ENCODE measurements at regions not wholly inside any gene's neighbourhood (a gene's known extent, or its start where the extent isn't known, plus 50 kb on each side); places are given as distances from the start of the nearest gene placed in this dataset.

DNA sequence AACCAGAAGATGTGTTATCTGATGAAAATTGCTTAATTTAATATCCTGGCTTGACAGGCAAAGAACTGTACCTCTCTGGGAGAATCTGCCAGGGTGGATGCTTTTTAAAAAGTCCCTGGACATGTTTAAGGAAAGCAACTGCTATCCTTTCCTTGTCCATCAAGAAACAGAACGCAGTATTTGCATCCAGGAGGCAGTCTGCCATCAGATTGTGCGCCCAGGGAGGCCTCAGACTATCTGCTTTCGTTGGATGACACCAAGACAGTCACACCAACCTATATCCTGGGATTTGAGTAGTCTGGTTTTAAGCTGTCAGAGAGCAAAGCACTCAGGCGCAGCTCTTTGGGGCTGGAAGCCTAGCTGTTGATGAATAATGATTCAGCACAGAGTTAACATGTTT lies 121.9 kb downstream of the TBX5 start:
- no peaks in the 10 kb centered on the region for H3K27me3 ChIP-seq (ENCODE audit: control insufficient read depth, low read length)
- no peak overlapping the region for H3K4me3 ChIP-seq (ENCODE audit: low read length)
- H3K9me2 ChIP-seq (replicated peaks; ENCODE audit: control insufficient read depth, low read length): no peaks in the 10 kb centered on the region
- H3K4me2 ChIP-seq (ENCODE audit: low read length): no peak overlapping the region
- no peak overlapping the region for H3K27ac ChIP-seq (ENCODE audit: low read depth, low read length)
- H3K79me2 ChIP-seq (ENCODE audit: control insufficient read depth, low read length): no peaks in the 10 kb centered on the region
- no peaks in the 10 kb centered on the region for H3K4me1 ChIP-seq (ENCODE audit: control insufficient read depth, low read length)
- no peaks in the 10 kb centered on the region for H3K9me3 ChIP-seq (ENCODE audit: control insufficient read depth, insufficient read depth, low read length)
- TF ChIP-seq, protein P1, sequence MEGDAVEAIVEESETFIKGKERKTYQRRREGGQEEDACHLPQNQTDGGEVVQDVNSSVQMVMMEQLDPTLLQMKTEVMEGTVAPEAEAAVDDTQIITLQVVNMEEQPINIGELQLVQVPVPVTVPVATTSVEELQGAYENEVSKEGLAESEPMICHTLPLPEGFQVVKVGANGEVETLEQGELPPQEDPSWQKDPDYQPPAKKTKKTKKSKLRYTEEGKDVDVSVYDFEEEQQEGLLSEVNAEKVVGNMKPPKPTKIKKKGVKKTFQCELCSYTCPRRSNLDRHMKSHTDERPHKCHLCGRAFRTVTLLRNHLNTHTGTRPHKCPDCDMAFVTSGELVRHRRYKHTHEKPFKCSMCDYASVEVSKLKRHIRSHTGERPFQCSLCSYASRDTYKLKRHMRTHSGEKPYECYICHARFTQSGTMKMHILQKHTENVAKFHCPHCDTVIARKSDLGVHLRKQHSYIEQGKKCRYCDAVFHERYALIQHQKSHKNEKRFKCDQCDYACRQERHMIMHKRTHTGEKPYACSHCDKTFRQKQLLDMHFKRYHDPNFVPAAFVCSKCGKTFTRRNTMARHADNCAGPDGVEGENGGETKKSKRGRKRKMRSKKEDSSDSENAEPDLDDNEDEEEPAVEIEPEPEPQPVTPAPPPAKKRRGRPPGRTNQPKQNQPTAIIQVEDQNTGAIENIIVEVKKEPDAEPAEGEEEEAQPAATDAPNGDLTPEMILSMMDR (IDR thresholded peaks at IDR 0.05; ENCODE audit: low read depth, low read length, poor library complexity, severe bottlenecking): no peak
- no peak for TF ChIP-seq EZH2phosphoT487 (IDR thresholded peaks at IDR 0.05; ENCODE audit: borderline replicate concordance, low read length)
- H3F3A ChIP-seq (ENCODE audit: control insufficient read depth, insufficient read depth): no peaks in the 10 kb centered on the region
- no peaks in the 10 kb centered on the region for H4K20me1 ChIP-seq (ENCODE audit: control insufficient read depth, insufficient read depth, low read depth, low read length)
- no peaks in the 10 kb centered on the region for H3K36me3 ChIP-seq (ENCODE audit: control insufficient read depth, low read length)

DNA sequence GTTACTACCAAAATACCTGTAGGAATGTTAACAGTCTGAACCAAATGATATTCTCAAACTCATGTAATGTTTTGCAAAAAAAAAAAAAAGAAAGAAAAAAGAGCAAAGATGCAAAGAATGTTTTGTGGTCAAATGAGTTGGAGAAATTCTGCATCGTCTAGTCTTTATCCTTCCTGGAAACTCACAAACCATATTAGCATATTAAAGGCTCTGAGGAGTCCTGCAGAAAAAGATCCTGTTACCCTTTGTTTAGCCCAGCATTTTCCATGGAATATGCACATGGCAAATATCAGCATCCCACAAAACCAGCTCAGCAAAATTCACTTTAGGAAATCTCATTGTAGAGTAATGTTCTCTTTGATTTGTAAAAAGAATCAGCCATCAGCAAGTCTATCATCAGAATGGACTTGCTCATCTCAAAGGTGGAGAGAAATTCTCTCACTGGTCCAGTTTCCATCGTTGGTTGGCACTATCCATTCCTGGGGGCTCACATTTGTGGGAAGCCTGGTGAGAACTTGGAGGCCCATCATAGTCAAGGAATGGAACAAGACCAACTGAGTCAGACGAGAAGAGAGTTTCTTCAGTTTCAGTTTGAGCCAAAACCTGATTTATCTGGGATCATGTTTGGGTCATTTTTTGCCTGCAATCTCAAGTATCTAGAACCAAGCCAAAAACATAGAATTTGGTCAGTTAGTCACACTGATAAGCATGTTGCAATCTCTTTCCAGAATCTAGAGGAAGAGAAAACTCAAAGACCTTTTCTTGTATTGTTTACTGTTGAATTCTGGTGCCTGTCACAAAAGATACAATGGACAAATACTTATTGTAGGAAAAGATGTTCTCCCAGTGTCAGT lies 129.8 kb downstream of the TBX5 start:
- H3K4me3 ChIP-seq (ENCODE audit: low read length): no peak overlapping the region
- TF ChIP-seq, protein P1 (IDR thresholded peaks at IDR 0.05; ENCODE audit: low read depth, low read length, poor library complexity, severe bottlenecking): no peak
- TF ChIP-seq EZH2phosphoT487 (IDR thresholded peaks at IDR 0.05; ENCODE audit: borderline replicate concordance, low read length): no peak

DNA sequence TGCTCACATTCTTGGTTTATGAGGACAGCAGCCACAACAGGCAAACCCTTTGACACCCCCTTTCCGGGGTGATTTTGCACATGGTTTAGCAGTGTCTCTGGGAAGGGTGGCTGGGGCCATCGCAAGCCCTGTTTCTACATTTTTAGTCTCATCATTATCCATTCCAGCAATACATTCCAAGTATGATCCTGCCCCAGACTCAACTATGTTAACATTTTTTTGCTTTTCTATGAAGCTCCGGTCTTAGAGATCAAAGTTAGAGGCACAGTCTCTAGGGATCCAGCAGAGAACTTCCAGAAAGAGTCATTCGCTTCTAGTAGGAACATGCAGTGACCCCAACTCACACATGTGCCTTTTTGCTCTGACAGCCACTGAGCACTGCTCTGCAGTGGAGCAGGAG lies 130.9 kb downstream of the TBX5 start:
- H3K9me2 ChIP-seq (replicated peaks; ENCODE audit: control insufficient read depth, low read length): no peaks in the 10 kb centered on the region
- no peaks in the 10 kb centered on the region for H4K20me1 ChIP-seq (ENCODE audit: control insufficient read depth, insufficient read depth, low read depth, low read length)
- no peak for TF ChIP-seq EZH2phosphoT487 (IDR thresholded peaks at IDR 0.05; ENCODE audit: borderline replicate concordance, low read length)
- TF ChIP-seq, protein P1 (IDR thresholded peaks at IDR 0.05; ENCODE audit: low read depth, low read length, poor library complexity, severe bottlenecking): no peak
- no peaks in the 10 kb centered on the region for H3F3A ChIP-seq (ENCODE audit: control insufficient read depth, insufficient read depth)
- no peaks in the 10 kb centered on the region for H3K9me3 ChIP-seq (ENCODE audit: control insufficient read depth, insufficient read depth, low read length)
- H3K4me3 ChIP-seq (ENCODE audit: low read length): no peak overlapping the region
- no peaks in the 10 kb centered on the region for H3K79me2 ChIP-seq (ENCODE audit: control insufficient read depth, low read length)
- H3K27me3 ChIP-seq (ENCODE audit: control insufficient read depth, low read length): no peaks in the 10 kb centered on the region
- no peak overlapping the region for H3K4me2 ChIP-seq (ENCODE audit: low read length)
- no peaks in the 10 kb centered on the region for H3K4me1 ChIP-seq (ENCODE audit: control insufficient read depth, low read length)
- no peak overlapping the region for H3K27ac ChIP-seq (ENCODE audit: low read depth, low read length)
- no peaks in the 10 kb centered on the region for H3K36me3 ChIP-seq (ENCODE audit: control insufficient read depth, low read length)

More for the DNA sequence above, 129.8 kb downstream of the TBX5 start:
- no peak overlapping the region for H3K27ac ChIP-seq (ENCODE audit: low read depth, low read length)
- no peaks in the 10 kb centered on the region for H3F3A ChIP-seq (ENCODE audit: control insufficient read depth, insufficient read depth)
- no peaks in the 10 kb centered on the region for H3K79me2 ChIP-seq (ENCODE audit: control insufficient read depth, low read length)
- no peaks in the 10 kb centered on the region for H3K9me3 ChIP-seq (ENCODE audit: control insufficient read depth, insufficient read depth, low read length)
- H4K20me1 ChIP-seq (ENCODE audit: control insufficient read depth, insufficient read depth, low read depth, low read length): no peaks in the 10 kb centered on the region
- H3K36me3 ChIP-seq (ENCODE audit: control insufficient read depth, low read length): no peaks in the 10 kb centered on the region
- H3K27me3 ChIP-seq (ENCODE audit: control insufficient read depth, low read length): no peaks in the 10 kb centered on the region
- no peaks in the 10 kb centered on the region for H3K9me2 ChIP-seq (replicated peaks; ENCODE audit: control insufficient read depth, low read length)
- H3K4me1 ChIP-seq (ENCODE audit: control insufficient read depth, low read length): no peaks in the 10 kb centered on the region
- no peak overlapping the region for H3K4me2 ChIP-seq (ENCODE audit: low read length)

All from DOHH2 (cell line).